ENCODE measurements at regions not wholly inside any gene's neighbourhood (a gene's known extent, or its start where the extent isn't known, plus 50 kb on each side); places are given as distances from the start of the nearest gene placed in this dataset.

DNA sequence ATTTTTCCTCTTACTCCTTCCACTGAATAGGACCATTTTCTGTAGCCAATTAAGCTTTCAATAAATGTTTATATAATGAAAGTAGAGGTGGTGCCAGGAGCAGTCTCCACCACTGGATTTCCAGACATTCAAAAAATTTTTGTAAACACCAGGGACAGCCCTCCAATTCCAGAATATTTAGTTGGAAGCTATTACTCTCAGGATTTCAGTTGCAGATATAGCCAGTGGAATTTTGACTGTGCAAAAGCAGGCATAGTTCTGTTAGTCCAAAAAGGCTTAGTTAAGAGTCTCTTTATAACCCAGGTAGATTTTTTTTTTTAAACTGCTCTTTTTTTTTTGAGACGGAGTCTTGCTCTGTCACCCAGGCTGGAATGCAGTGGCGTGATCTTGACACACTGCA is 138.1 kb upstream of the DMRT1 start (continued):
- TF ChIP-seq, protein P1, sequence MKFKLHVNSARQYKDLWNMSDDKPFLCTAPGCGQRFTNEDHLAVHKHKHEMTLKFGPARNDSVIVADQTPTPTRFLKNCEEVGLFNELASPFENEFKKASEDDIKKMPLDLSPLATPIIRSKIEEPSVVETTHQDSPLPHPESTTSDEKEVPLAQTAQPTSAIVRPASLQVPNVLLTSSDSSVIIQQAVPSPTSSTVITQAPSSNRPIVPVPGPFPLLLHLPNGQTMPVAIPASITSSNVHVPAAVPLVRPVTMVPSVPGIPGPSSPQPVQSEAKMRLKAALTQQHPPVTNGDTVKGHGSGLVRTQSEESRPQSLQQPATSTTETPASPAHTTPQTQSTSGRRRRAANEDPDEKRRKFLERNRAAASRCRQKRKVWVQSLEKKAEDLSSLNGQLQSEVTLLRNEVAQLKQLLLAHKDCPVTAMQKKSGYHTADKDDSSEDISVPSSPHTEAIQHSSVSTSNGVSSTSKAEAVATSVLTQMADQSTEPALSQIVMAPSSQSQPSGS (IDR thresholded peaks at IDR 0.05; ENCODE audit: low read length) = no peak
- no peak for TF ChIP-seq CBX5 (IDR thresholded peaks at IDR 0.05; ENCODE audit: low read depth, low read length)

All from H1 (cell line).